ENCODE measurements at regions not wholly inside any gene's neighbourhood (a gene's known extent, or its start where the extent isn't known, plus 50 kb on each side); places are given as distances from the start of the nearest gene placed in this dataset.

DNA sequence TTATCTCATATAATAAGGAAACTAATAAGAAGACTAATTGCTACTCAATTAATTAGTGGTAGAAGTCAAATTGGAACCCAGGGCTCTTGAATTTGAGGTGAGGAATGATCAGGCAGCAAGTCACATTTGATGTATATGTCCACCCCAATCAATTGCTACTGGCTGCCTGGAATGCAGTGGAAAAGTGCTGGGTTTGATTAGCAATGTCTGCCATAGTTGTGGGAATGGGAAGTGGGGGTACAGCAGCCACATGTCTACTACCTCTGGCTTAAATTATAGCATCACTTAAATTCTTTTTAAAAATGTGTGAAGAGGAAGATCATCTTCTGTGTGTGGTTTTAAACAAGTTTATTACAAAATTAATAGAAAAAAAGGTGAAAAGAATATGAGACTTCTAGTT lies 50.8 kb upstream of the NAV2 start:
- no peak overlapping the region for H4K91ac ChIP-seq (ENCODE audit: insufficient read depth, low read depth, low read length)
- no peak overlapping the region for H4K8ac ChIP-seq (ENCODE audit: low read depth in 2 of 2, low read length in 2 of 2)
- no peak overlapping the region for H2BK20ac ChIP-seq (ENCODE audit: low read depth, low read length)
- no peak overlapping the region for H2AK5ac ChIP-seq (ENCODE audit: low read depth, low read length)
- POLR2A ChIA-PET (ENCODE audit: unreplicated experiment): no interaction called here
- no peak overlapping the region for H3K4me2 ChIP-seq (ENCODE audit: low read depth, low read length)
- H3K14ac ChIP-seq (replicated peaks; ENCODE audit: low read depth, low read length): no peak overlapping the region
- no peaks in the 10 kb centered on the region for H3K36me3 ChIP-seq (ENCODE audit: control insufficient read depth, insufficient read depth, low read length)
- no peak for DNase-seq
- BruUV-seq (replicated peaks): no TSS peak
- TF ChIP-seq, protein P1, sequence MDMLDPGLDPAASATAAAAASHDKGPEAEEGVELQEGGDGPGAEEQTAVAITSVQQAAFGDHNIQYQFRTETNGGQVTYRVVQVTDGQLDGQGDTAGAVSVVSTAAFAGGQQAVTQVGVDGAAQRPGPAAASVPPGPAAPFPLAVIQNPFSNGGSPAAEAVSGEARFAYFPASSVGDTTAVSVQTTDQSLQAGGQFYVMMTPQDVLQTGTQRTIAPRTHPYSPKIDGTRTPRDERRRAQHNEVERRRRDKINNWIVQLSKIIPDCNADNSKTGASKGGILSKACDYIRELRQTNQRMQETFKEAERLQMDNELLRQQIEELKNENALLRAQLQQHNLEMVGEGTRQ (IDR thresholded peaks at IDR 0.05; ENCODE audit: low read depth, low read length): no peak
- TF ChIP-seq FOS (IDR thresholded peaks at IDR 0.05; ENCODE audit: low read depth, low read length) (no peak), MAZ (IDR thresholded peaks at IDR 0.05; ENCODE audit: borderline replicate concordance, low read depth, low read length) (no peak), CHD1 (IDR thresholded peaks at IDR 0.05; ENCODE audit: low read depth, low read length) (no peak), POLR2A (IDR thresholded peaks at IDR 0.05; ENCODE audit: low read depth, low read length) (no peak)
- TF ChIP-seq, protein P2, sequence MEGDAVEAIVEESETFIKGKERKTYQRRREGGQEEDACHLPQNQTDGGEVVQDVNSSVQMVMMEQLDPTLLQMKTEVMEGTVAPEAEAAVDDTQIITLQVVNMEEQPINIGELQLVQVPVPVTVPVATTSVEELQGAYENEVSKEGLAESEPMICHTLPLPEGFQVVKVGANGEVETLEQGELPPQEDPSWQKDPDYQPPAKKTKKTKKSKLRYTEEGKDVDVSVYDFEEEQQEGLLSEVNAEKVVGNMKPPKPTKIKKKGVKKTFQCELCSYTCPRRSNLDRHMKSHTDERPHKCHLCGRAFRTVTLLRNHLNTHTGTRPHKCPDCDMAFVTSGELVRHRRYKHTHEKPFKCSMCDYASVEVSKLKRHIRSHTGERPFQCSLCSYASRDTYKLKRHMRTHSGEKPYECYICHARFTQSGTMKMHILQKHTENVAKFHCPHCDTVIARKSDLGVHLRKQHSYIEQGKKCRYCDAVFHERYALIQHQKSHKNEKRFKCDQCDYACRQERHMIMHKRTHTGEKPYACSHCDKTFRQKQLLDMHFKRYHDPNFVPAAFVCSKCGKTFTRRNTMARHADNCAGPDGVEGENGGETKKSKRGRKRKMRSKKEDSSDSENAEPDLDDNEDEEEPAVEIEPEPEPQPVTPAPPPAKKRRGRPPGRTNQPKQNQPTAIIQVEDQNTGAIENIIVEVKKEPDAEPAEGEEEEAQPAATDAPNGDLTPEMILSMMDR (conservative IDR thresholded peaks at IDR 0.05; ENCODE audit: low read depth, low read length): no peak
- TF ChIP-seq, protein P3, sequence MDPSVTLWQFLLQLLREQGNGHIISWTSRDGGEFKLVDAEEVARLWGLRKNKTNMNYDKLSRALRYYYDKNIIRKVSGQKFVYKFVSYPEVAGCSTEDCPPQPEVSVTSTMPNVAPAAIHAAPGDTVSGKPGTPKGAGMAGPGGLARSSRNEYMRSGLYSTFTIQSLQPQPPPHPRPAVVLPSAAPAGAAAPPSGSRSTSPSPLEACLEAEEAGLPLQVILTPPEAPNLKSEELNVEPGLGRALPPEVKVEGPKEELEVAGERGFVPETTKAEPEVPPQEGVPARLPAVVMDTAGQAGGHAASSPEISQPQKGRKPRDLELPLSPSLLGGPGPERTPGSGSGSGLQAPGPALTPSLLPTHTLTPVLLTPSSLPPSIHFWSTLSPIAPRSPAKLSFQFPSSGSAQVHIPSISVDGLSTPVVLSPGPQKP (IDR thresholded peaks at IDR 0.05; ENCODE audit: borderline replicate concordance, low read depth, low read length): no peak
- CTCF ChIA-PET: no interaction called here
- no peaks in the 10 kb centered on the region for H3K27me3 ChIP-seq (ENCODE audit: control insufficient read depth, insufficient read depth, low read length)
- no peak overlapping the region for H3K4ac ChIP-seq (ENCODE audit: low read depth, low read length)
- H3K4me3 ChIP-seq (ENCODE audit: insufficient read depth, low read depth, low read length): no peak overlapping the region
- in situ Hi-C loops (cut with MboI; ENCODE audit: low sequenced_read_pairs): no loop called here
- H2BK15ac ChIP-seq (ENCODE audit: low read depth, low read length): no peak overlapping the region
- no peak overlapping the region for H2BK120ac ChIP-seq (ENCODE audit: low read depth, low read length)
- dilution Hi-C loops (cut with HindIII; ENCODE audit: low sequenced_read_pairs, unreplicated experiment): no loop called here
- no peak overlapping the region for H2AK9ac ChIP-seq (replicated peaks; ENCODE audit: low read depth, low read length, poor library complexity)
- H4K5ac ChIP-seq (ENCODE audit: low read depth, low read length): no peak overlapping the region
- H3K27ac ChIP-seq (ENCODE audit: insufficient read depth, low read length): no peak overlapping the region
- H3K23ac ChIP-seq (ENCODE audit: low read depth, low read length): no peak overlapping the region
- no peaks in the 10 kb centered on the region for H4K20me1 ChIP-seq (ENCODE audit: insufficient read depth, low read length)
- no peak overlapping the region for H3K9ac ChIP-seq (ENCODE audit: low read depth, low read length)
- peaks cover 10% of the 10 kb centered on the region for H3K4me1 ChIP-seq (ENCODE audit: control insufficient read depth, insufficient read depth, low read length)
- no peak overlapping the region for H3K56ac ChIP-seq (ENCODE audit: extremely low read depth, insufficient read depth, low read length)
- no peaks in the 10 kb centered on the region for H3K9me3 ChIP-seq (ENCODE audit: control insufficient read depth, insufficient read depth, low read length)
- no peak overlapping the region for H2BK5ac ChIP-seq (ENCODE audit: low read depth, low read length, poor library complexity, severe bottlenecking)
- H3K9me1 ChIP-seq (ENCODE audit: insufficient read depth, low read length): peaks cover 6% of the 10 kb centered on the region
- intact Hi-C loops (cut with micrococcal nuclease): no loop called here
- no peak for ATAC-seq (ENCODE audit: low read depth)
- H3K79me1 ChIP-seq (ENCODE audit: low read depth in 1 of 2, low read length in 2 of 2): no peaks in the 10 kb centered on the region
- no peak overlapping the region for H2AFZ ChIP-seq (replicated peaks; ENCODE audit: low read length, poor library complexity)
- H3K18ac ChIP-seq (ENCODE audit: low read depth, low read length): no peak overlapping the region
